ENCODE measurements at regions not wholly inside any gene's neighbourhood (a gene's known extent, or its start where the extent isn't known, plus 50 kb on each side); places are given as distances from the start of the nearest gene placed in this dataset.

GRCh38 chr12:61687407-61687806, 572.8 kb upstream of the USP15 start:
- TF ChIP-seq CTCF (IDR thresholded peaks at IDR 0.05) (no peak), POLR2A (IDR thresholded peaks at IDR 0.05) (no peak), EP300 (IDR thresholded peaks at IDR 0.05) (no peak)
